Thoracic aorta (tissue), 2 donors: ENCODE measurements at regions not wholly inside any gene's neighbourhood (a gene's known extent, or its start where the extent isn't known, plus 50 kb on each side); places are given as distances from the start of the nearest gene placed in this dataset.

ENCODE experiments used
- ATAC-seq: fragments of 150-250 bp; one replicate; pipeline ENCODE4 v1.8.0; 2017; ENCODE audit warnings: low read depth; ENCODE audit not compliant: insufficient number of reproducible peaks, low FRiP score
- DNase-seq: peaks from one replicate; pipeline ENCODE4 v3.0.0-alpha.2; 2020; ENCODE audit warnings: low spot score
- H3K27ac ChIP-seq, 2 donors: fragments of 200-600 bp; sonication (generic); 1 replicate in 1 of 2; 2 replicates in 1 of 2; pipeline ENCODE4 v1.5.1; 2016; ENCODE audit warnings: mild to moderate bottlenecking in 2 of 2, moderate library complexity in 2 of 2
- H3K27me3 ChIP-seq: fragments of 200-600 bp; sonication (generic); replicated peaks from 2 replicates; pipeline ENCODE4 v1.6.0; 2016; ENCODE audit warnings: mild to moderate bottlenecking; ENCODE audit not compliant: insufficient read depth
- H3K36me3 ChIP-seq: fragments of 200-600 bp; sonication (generic); one replicate; pipeline ENCODE4 v1.5.1; 2016
- H3K4me1 ChIP-seq, 2 donors: fragments of 200-600 bp; sonication (generic); 1 replicate in 1 of 2; 2 replicates in 1 of 2; pipeline versions ENCODE4 v1.5.1 to v1.6.0; 2016; ENCODE audit warnings: low read depth in 2 of 2, mild to moderate bottlenecking in 1 of 2; ENCODE audit not compliant: control insufficient read depth in 1 of 2
- H3K4me3 ChIP-seq: fragments of 200-600 bp; sonication (generic); 2 replicates; pipeline ENCODE4 v1.5.1; 2016; ENCODE audit warnings: mild to moderate bottlenecking
- H3K9me3 ChIP-seq: fragments of 200-600 bp; sonication (generic); 2 replicates; pipeline ENCODE4 v1.5.1; 2016
- TF ChIP-seq, protein P1 (sequence below): fragments of 200-600 bp; sonication (generic); IDR thresholded peaks from one replicate; pipeline ENCODE4 v1.5.1; 2019; ENCODE audit warnings: antibody characterized with exemption

GRCh38 chr2:150888337-150888736 is 373.3 kb downstream of the RBM43 start:
- Histone ChIP-seq H3K4me1 (no peaks in the 10 kb centered on the region), H3K27ac (no peak overlapping the region), H3K27me3 (no peaks in the 10 kb centered on the region), H3K4me3 (no peak overlapping the region), H3K36me3 (no peaks in the 10 kb centered on the region), H3K9me3 (no peaks in the 10 kb centered on the region)
- TF ChIP-seq, protein P1, sequence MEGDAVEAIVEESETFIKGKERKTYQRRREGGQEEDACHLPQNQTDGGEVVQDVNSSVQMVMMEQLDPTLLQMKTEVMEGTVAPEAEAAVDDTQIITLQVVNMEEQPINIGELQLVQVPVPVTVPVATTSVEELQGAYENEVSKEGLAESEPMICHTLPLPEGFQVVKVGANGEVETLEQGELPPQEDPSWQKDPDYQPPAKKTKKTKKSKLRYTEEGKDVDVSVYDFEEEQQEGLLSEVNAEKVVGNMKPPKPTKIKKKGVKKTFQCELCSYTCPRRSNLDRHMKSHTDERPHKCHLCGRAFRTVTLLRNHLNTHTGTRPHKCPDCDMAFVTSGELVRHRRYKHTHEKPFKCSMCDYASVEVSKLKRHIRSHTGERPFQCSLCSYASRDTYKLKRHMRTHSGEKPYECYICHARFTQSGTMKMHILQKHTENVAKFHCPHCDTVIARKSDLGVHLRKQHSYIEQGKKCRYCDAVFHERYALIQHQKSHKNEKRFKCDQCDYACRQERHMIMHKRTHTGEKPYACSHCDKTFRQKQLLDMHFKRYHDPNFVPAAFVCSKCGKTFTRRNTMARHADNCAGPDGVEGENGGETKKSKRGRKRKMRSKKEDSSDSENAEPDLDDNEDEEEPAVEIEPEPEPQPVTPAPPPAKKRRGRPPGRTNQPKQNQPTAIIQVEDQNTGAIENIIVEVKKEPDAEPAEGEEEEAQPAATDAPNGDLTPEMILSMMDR = no peak
- DNase-seq (no peak), ATAC-seq (no peak)

GRCh38 chr2:150887926-150888325 is 373.7 kb downstream of the RBM43 start:
- no peaks in the 10 kb centered on the region for H3K4me1 ChIP-seq
- no peak for ATAC-seq
- no peaks in the 10 kb centered on the region for H3K9me3 ChIP-seq
- H3K27me3 ChIP-seq = no peaks in the 10 kb centered on the region
- H3K27ac ChIP-seq = no peak overlapping the region
- H3K36me3 ChIP-seq = no peaks in the 10 kb centered on the region
- TF ChIP-seq, protein P1 = no peak
- no peak overlapping the region for H3K4me3 ChIP-seq
- no peak for DNase-seq

DNA sequence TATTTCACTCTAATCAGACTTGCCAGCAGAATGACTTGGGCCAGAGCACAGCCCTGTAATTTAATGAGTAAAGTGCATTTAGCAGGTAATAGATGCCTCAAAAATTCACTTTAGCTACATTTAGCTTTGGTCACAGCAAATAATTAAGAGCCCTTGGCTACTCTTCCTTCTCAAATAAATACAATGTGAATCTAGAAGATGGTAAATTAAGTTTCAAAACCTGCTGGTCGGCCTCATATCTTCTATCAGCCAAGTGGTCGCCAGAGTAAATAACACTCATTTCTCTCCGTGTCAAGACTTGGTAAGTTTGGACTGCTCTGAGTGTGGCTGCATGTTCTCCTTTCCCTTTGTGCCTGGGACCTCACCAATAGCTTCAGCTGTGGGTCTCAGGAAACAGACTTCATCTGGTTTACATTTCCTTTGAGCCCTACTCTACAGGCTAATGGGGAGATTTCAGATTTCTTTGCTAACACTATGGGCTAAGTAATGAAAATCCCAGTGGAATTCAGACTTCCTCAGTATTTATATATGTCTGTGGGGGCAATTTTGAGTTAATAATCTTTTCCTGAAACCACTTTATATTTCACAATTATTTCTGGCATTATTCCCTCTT is 375.8 kb downstream of the RBM43 start:
- DNase-seq (no peak), ATAC-seq (no peak)
- no peaks in the 10 kb centered on the region for H3K9me3 ChIP-seq
- no peak overlapping the region for H3K4me3 ChIP-seq
- H3K4me1 ChIP-seq = no peaks in the 10 kb centered on the region
- H3K27ac ChIP-seq = no peak overlapping the region
- no peaks in the 10 kb centered on the region for H3K36me3 ChIP-seq
- TF ChIP-seq, protein P1 = no peak
- no peaks in the 10 kb centered on the region for H3K27me3 ChIP-seq

- Histone ChIP-seq H3K4me1 (no peaks in the 10 kb centered on the region), H3K4me3 (no peak overlapping the region), H3K36me3 (no peaks in the 10 kb centered on the region), H3K9me3 (no peaks in the 10 kb centered on the region), H3K27ac (no peak overlapping the region), H3K27me3 (no peaks in the 10 kb centered on the region)
- ATAC-seq (no peak), DNase-seq (no peak)
- TF ChIP-seq, protein P1 = no peak
Measured at GRCh38 chr2:150885236-150885635, 376.4 kb downstream of the RBM43 start.

DNA sequence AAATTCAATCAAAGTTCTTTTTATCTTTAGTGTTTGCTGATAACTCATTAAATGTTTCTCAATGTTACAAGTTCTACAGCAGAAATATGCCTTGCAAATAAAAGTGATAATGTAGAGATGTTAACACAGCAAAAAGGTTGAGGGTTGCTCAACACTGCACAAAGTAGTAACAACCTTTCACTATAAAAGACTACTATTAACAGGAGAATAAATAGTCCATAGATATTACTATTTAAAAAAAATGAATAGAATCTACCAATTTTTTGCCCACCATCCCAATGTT is 378.1 kb downstream of the RBM43 start:
- ATAC-seq (no peak), DNase-seq (no peak)
- TF ChIP-seq, protein P1 = no peak
- Histone ChIP-seq H3K4me3 (no peak overlapping the region), H3K36me3 (no peaks in the 10 kb centered on the region), H3K4me1 (no peaks in the 10 kb centered on the region), H3K27me3 (no peaks in the 10 kb centered on the region), H3K27ac (no peak overlapping the region), H3K9me3 (no peaks in the 10 kb centered on the region)
